H1 (cell line): ENCODE measurements at regions not wholly inside any gene's neighbourhood (a gene's known extent, or its start where the extent isn't known, plus 50 kb on each side); places are given as distances from the start of the nearest gene placed in this dataset.

Source experiments
- CTCF ChIA-PET: fragments of 300-600 bp; sonication (Branson Sonifier 250); formaldehyde crosslinking; loops from one replicate; lab custom pipeline; 2021; ENCODE audit not compliant: partially characterized antibody; lab: Charles Lee
- POLR2A ChIA-PET: fragments of 300-600 bp; sonication (Branson Sonifier 250); formaldehyde crosslinking; loops from one replicate; lab custom pipeline; 2021; ENCODE audit warnings: inconsistent platforms; ENCODE audit not compliant: partially characterized antibody; lab: Charles Lee
- DNase-seq, 2 experiments: peaks; one replicate each; pipeline versions ENCODE4 v3.0.0 to v3.0.0-alpha.2; 2010 to 2022; ENCODE audit warnings: low spot score in 2 of 2, low read depth in 1 of 2, mixed read lengths in 1 of 2
- FAIRE-seq: peaks from 2 replicates; lab custom pipeline; 2011; peaks lifted over from hg19 to GRCh38; lab: Jason Lieb, UNC
- H2AFZ ChIP-seq: 2 replicates; pipeline ENCODE4 v1.8.1; 2012; ENCODE audit warnings: low read length, inconsistent platforms
- H2AK5ac ChIP-seq: 2 replicates; pipeline ENCODE4 v1.6.1; 2013; ENCODE audit warnings: low read depth, low read length
- H2BK120ac ChIP-seq: replicated peaks from 2 replicates; pipeline ENCODE3; 2013; ENCODE audit warnings: low read depth, low read length, inconsistent platforms
- H2BK12ac ChIP-seq: 2 replicates; pipeline ENCODE4 v1.6.1; 2013; ENCODE audit warnings: low read depth, low read length
- H2BK15ac ChIP-seq: 2 replicates; pipeline ENCODE4 v1.6.1; 2013; ENCODE audit warnings: low read length
- H2BK20ac ChIP-seq: 2 replicates; pipeline ENCODE4 v1.6.1; 2013; ENCODE audit warnings: low read length
- H2BK5ac ChIP-seq: 2 replicates; pipeline ENCODE4 v1.6.1; 2013; ENCODE audit warnings: low read depth, low read length
- H3K14ac ChIP-seq: 2 replicates; pipeline ENCODE4 v1.6.1; 2013; ENCODE audit warnings: inconsistent platforms; ENCODE audit not compliant: insufficient read length
- H3K18ac ChIP-seq: 2 replicates; pipeline ENCODE4 v1.6.1; 2013; ENCODE audit warnings: low read length; ENCODE audit errors: extremely low read depth
- H3K23ac ChIP-seq: 2 replicates; pipeline ENCODE4 v1.6.1; 2013; ENCODE audit warnings: inconsistent platforms; ENCODE audit not compliant: insufficient read length
- H3K23me2 ChIP-seq: 2 replicates; pipeline ENCODE4 v1.6.1; 2013; ENCODE audit warnings: low read depth, low read length
- H3K27ac ChIP-seq: 2 replicates; pipeline ENCODE4 v1.6.1; 2011; ENCODE audit warnings: low read depth, low read length, inconsistent platforms
- H3K27me3 ChIP-seq, 4 experiments: replicated peaks in 1 of 4; 1 replicate in 1 of 4; 2 replicates in 3 of 4; pipeline versions ENCODE4 v1.6.1 to v1.8.1; 2011 to 2013; ENCODE audit warnings: low read length in 3 of 4, mild to moderate bottlenecking in 3 of 4, inconsistent platforms in 2 of 4, mixed read lengths in 2 of 4, moderate library complexity in 1 of 4; ENCODE audit not compliant: control insufficient read depth in 3 of 4, insufficient read depth in 3 of 4; ENCODE audit errors: extremely low read depth in 1 of 4
- H3K36me3 ChIP-seq, 4 experiments: 2 replicates each; pipeline versions ENCODE4 v1.6.1 to v1.8.1; 2011 to 2013; ENCODE audit warnings: mild to moderate bottlenecking in 4 of 4, low read length in 3 of 4, moderate library complexity in 2 of 4, control low read depth in 1 of 4, inconsistent platforms in 1 of 4; ENCODE audit not compliant: insufficient read depth in 4 of 4, control insufficient read depth in 2 of 4
- H3K4ac ChIP-seq: replicated peaks from 2 replicates; pipeline ENCODE3; 2013; ENCODE audit warnings: low read length, low read depth, mixed read lengths, inconsistent platforms; ENCODE audit not compliant: insufficient read length
- H3K4me1 ChIP-seq, 4 experiments: replicated peaks in 1 of 4; 1 replicate in 1 of 4; 2 replicates in 3 of 4; pipeline versions ENCODE4 v1.6.1 to v1.8.1; 2011 to 2013; ENCODE audit warnings: low read length in 3 of 4, inconsistent platforms in 2 of 4, mixed read lengths in 1 of 4; ENCODE audit not compliant: insufficient read depth in 4 of 4, control insufficient read depth in 3 of 4
- H3K4me2 ChIP-seq, 2 experiments: 2 replicates each; pipeline versions ENCODE4 v1.6.1 to v1.8.1; 2011 to 2013; ENCODE audit warnings: low read depth in 2 of 2, low read length in 2 of 2, control low read depth in 1 of 2, inconsistent platforms in 1 of 2, mild to moderate bottlenecking in 1 of 2; ENCODE audit not compliant: insufficient read depth in 1 of 2
- H3K4me3 ChIP-seq, 4 experiments: fragments of 200-600, 300-600 bp in 1 of 4; sonication (generic), shearing (Covaris generic), sonication (Bioruptor Twin) in 1 of 4; 2 replicates each; pipeline versions ENCODE4 v1.5.1 to v1.8.1; 2011 to 2016; ENCODE audit warnings: low read length in 4 of 4, low read depth in 3 of 4, control low read depth in 2 of 4, inconsistent platforms in 2 of 4, mild to moderate bottlenecking in 2 of 4, mixed read lengths in 1 of 4, moderate library complexity in 1 of 4; ENCODE audit not compliant: insufficient read depth in 2 of 4; ENCODE audit errors: extremely low read depth in 1 of 4
- H3K56ac ChIP-seq: replicated peaks from 2 replicates; pipeline ENCODE3; 2013; ENCODE audit warnings: low read depth, mild to moderate bottlenecking, mixed read lengths, low read length, inconsistent platforms; ENCODE audit not compliant: insufficient read length
- H3K79me1 ChIP-seq: 2 replicates; pipeline ENCODE4 v1.6.1; 2013; ENCODE audit warnings: low read depth, low read length, control low read depth
- H3K79me2 ChIP-seq, 2 experiments: 2 replicates each; pipeline versions ENCODE4 v1.6.1 to v1.8.1; 2012 to 2013; ENCODE audit warnings: low read length in 2 of 2, mild to moderate bottlenecking in 2 of 2, inconsistent platforms in 1 of 2; ENCODE audit not compliant: insufficient read depth in 2 of 2, control insufficient read depth in 1 of 2
- H3K9ac ChIP-seq, 4 experiments: replicated peaks in 1 of 4; 1 replicate in 1 of 4; 2 replicates in 3 of 4; pipeline versions ENCODE4 v1.6.1 to v1.8.1; 2011 to 2013; ENCODE audit warnings: low read depth in 3 of 4, low read length in 3 of 4, control low read depth in 2 of 4, mild to moderate bottlenecking in 2 of 4, moderate library complexity in 2 of 4, inconsistent platforms in 1 of 4; ENCODE audit errors: extremely low read depth in 1 of 4
- H3K9me3 ChIP-seq, 2 experiments: 2 replicates each; pipeline versions ENCODE4 v1.6.1 to v1.8.1; 2012 to 2013; ENCODE audit warnings: mild to moderate bottlenecking in 2 of 2, moderate library complexity in 2 of 2, control low read depth in 1 of 2, inconsistent platforms in 1 of 2, low read depth in 1 of 2, low read length in 1 of 2, mixed read lengths in 1 of 2; ENCODE audit not compliant: insufficient read depth in 2 of 2
- H4K20me1 ChIP-seq, 2 experiments: replicated peaks in 1 of 2; 2 replicates each; pipeline versions ENCODE3 to v1.8.1; 2011 to 2013; ENCODE audit warnings: inconsistent platforms in 2 of 2, low read length in 2 of 2, mild to moderate bottlenecking in 1 of 2; ENCODE audit not compliant: insufficient read depth in 2 of 2, control insufficient read depth in 1 of 2
- H4K5ac ChIP-seq: 2 replicates; pipeline ENCODE4 v1.6.1; 2013; ENCODE audit warnings: low read length, low read depth, mixed read lengths, inconsistent platforms; ENCODE audit not compliant: insufficient read length
- H4K8ac ChIP-seq: 2 replicates; pipeline ENCODE4 v1.8.0; 2013; ENCODE audit warnings: mild to moderate bottlenecking, moderate library complexity, low read length, inconsistent platforms; ENCODE audit not compliant: insufficient read depth; ENCODE audit errors: extremely low read depth
- H4K91ac ChIP-seq: replicated peaks from 2 replicates; pipeline ENCODE3; 2013; ENCODE audit warnings: low read length, mixed read lengths, inconsistent platforms; ENCODE audit not compliant: insufficient read length
- KDM4A ChIP-seq: IDR thresholded peaks from one replicate; pipeline ENCODE4 v1.7.1; 2012; ENCODE audit warnings: low read depth, mild to moderate bottlenecking, moderate library complexity, low read length, inconsistent platforms; ENCODE audit not compliant: severe bottlenecking
- POLR2A ChIP-seq, 2 experiments: IDR thresholded peaks; 1 replicate in 1 of 2; 2 replicates in 1 of 2; pipeline ENCODE4 v1.6.1; 2011; ENCODE audit warnings: low read depth in 2 of 2, low read length in 2 of 2, mild to moderate bottlenecking in 2 of 2; ENCODE audit errors: control extremely low read depth in 1 of 2
- RAD21 ChIP-seq, 2 experiments: IDR thresholded peaks in 1 of 2; conservative IDR thresholded peaks in 1 of 2; 2 replicates each; pipeline ENCODE4 v1.6.1; 2011; ENCODE audit warnings: low read depth in 2 of 2, low read length in 2 of 2, improper control_type of control experiment in 1 of 2, inconsistent platforms in 1 of 2, mild to moderate bottlenecking in 1 of 2, moderate library complexity in 1 of 2
- SIRT6 ChIP-seq: IDR thresholded peaks from one replicate; pipeline ENCODE4 v1.7.1; 2012; ENCODE audit warnings: low read length, inconsistent platforms
- SP4 ChIP-seq: IDR thresholded peaks from 2 replicates; pipeline ENCODE4 v1.6.1; 2012; ENCODE audit warnings: low read length, inconsistent platforms
- WGBS, 2 experiments: shearing (Covaris generic) in 1 of 2; methylation state at CpG; one replicate each; pipeline versions ENCODE4 v1.1.6 to v1.1.7; 2013 to 2015; ENCODE audit warnings: low lambda C conversion rate in 2 of 2, mixed read lengths in 2 of 2, inconsistent platforms in 1 of 2, low coverage in 1 of 2, missing lambda C conversion rate in 1 of 2; ENCODE audit not compliant: insufficient replicate concordance in 2 of 2, insufficient coverage in 1 of 2, insufficient read length in 1 of 2; ENCODE audit errors: extremely low coverage in 1 of 2, missing lambda C conversion rate in 1 of 2; 5-methylcytosine and 5-hydroxymethylcytosine counted together

GRCh38 chr20:7624886-7625285 lies 315.4 kb downstream of the HAO1 start:
- H3K23ac ChIP-seq = no peak overlapping the region
- no peaks in the 10 kb centered on the region for H4K20me1 ChIP-seq
- no peak for DNase-seq
- no peak overlapping the region for H2AK5ac ChIP-seq
- no peak overlapping the region for H2BK12ac ChIP-seq
- no peak overlapping the region for H4K8ac ChIP-seq
- no peaks in the 10 kb centered on the region for H3K4me1 ChIP-seq
- H3K14ac ChIP-seq = no peak overlapping the region
- H3K9me3 ChIP-seq = peaks cover 5 to 10% of the 10 kb centered on the region in 2 experiments; a peak in 2 of 4 replicates
- no peak for FAIRE-seq
- no peak overlapping the region for H2BK15ac ChIP-seq
- H2BK120ac ChIP-seq = no peak overlapping the region
- no peak overlapping the region for H3K18ac ChIP-seq
- ChIA-PET CTCF (no interaction called here), POLR2A (no interaction called here)
- H3K4me3 ChIP-seq = no peak overlapping the region
- no peaks in the 10 kb centered on the region for H3K79me1 ChIP-seq
- H3K27me3 ChIP-seq = no peaks in the 10 kb centered on the region
- H2BK5ac ChIP-seq = no peak overlapping the region
- no peak overlapping the region for H3K9ac ChIP-seq
- no peak overlapping the region for H3K4ac ChIP-seq
- WGBS, 2 experiments = 79% methylated on average over 5 of the region's 5 CpGs; no CpG with 5 or more reads in 1 of the 2 experiments
- H3K4me2 ChIP-seq = no peak overlapping the region
- no peaks in the 10 kb centered on the region for H3K79me2 ChIP-seq
- H4K5ac ChIP-seq = no peak overlapping the region
- H2BK20ac ChIP-seq = no peak overlapping the region
- H3K36me3 ChIP-seq = no peaks in the 10 kb centered on the region
- no peak overlapping the region for H3K56ac ChIP-seq
- no peak overlapping the region for H4K91ac ChIP-seq
- no peak overlapping the region for H3K27ac ChIP-seq
- no peak overlapping the region for H2AFZ ChIP-seq
- no peaks in the 10 kb centered on the region for H3K23me2 ChIP-seq
- TF ChIP-seq SP4 = no peak
- no peak for TF ChIP-seq POLR2A (IDR thresholded peaks at IDR 0.05; ENCODE audit: control extremely low read depth in 1 of 2, low read depth in 2 of 2, low read length in 2 of 2)
- no peak for TF ChIP-seq SIRT6
- TF ChIP-seq RAD21 (IDR thresholded peaks at IDR 0.05 in 1 of 2, conservative IDR thresholded peaks at IDR 0.05 in 1 of 2; ENCODE audit: low read depth in 2 of 2, low read length in 2 of 2) = no peak
- TF ChIP-seq KDM4A = no peak
